GM23248 (cell line): ENCODE measurements at regions not wholly inside any gene's neighbourhood (a gene's known extent, or its start where the extent isn't known, plus 50 kb on each side); places are given as distances from the start of the nearest gene placed in this dataset.

ENCODE experiments used
- DNase-seq: peaks from one replicate; pipeline ENCODE4 v3.0.0-alpha.2; 2015
- H2AFZ ChIP-seq: fragments of 200-600 bp; sonication (generic); 2 replicates; pipeline ENCODE4 v1.6.1; 2016; ENCODE audit warnings: antibody characterized with exemption
- H3F3A ChIP-seq: fragments of 200-600 bp; sonication (generic); 2 replicates; pipeline ENCODE4 v1.6.1; 2016; ENCODE audit warnings: mild to moderate bottlenecking, antibody characterized with exemption, mixed run types; ENCODE audit not compliant: insufficient read depth
- H3K27ac ChIP-seq: fragments of 200-600 bp; sonication (generic); 2 replicates; pipeline ENCODE4 v1.5.1; 2016; ENCODE audit warnings: mild to moderate bottlenecking
- H3K27me3 ChIP-seq: fragments of 200-600 bp; sonication (generic); replicated peaks from 2 replicates; pipeline ENCODE4 v1.6.1; 2016; ENCODE audit warnings: mild to moderate bottlenecking; ENCODE audit not compliant: insufficient read depth
- H3K36me3 ChIP-seq: fragments of 200-600 bp; sonication (generic); 2 replicates; pipeline ENCODE4 v1.6.1; 2016; ENCODE audit warnings: low read depth, mild to moderate bottlenecking
- H3K4me1 ChIP-seq: fragments of 200-600 bp; sonication (generic); 2 replicates; pipeline ENCODE4 v1.6.1; 2016; ENCODE audit warnings: mild to moderate bottlenecking; ENCODE audit not compliant: insufficient read depth
- H3K4me2 ChIP-seq: fragments of 200-600 bp; sonication (generic); one replicate; pipeline ENCODE4 v1.6.1; 2016; ENCODE audit warnings: mild to moderate bottlenecking; ENCODE audit not compliant: unreplicated experiment
- H3K4me3 ChIP-seq: fragments of 200-600 bp; sonication (generic); 2 replicates; pipeline ENCODE4 v1.5.1; 2016; ENCODE audit warnings: mild to moderate bottlenecking
- H3K79me2 ChIP-seq: fragments of 200-600 bp; sonication (generic); 2 replicates; pipeline ENCODE4 v1.6.1; 2016; ENCODE audit warnings: mild to moderate bottlenecking; ENCODE audit not compliant: insufficient read depth
- H3K9ac ChIP-seq: fragments of 200-600 bp; sonication (generic); 2 replicates; pipeline ENCODE4 v1.6.1; 2016; ENCODE audit warnings: mild to moderate bottlenecking
- H3K9me2 ChIP-seq: fragments of 200-600 bp; sonication (generic); 2 replicates; pipeline ENCODE4 v1.6.1; 2016; ENCODE audit warnings: mixed run types, mild to moderate bottlenecking, moderate library complexity; ENCODE audit not compliant: insufficient read depth
- H3K9me3 ChIP-seq: fragments of 200-600 bp; sonication (generic); one replicate; pipeline ENCODE4 v1.6.1; 2017; ENCODE audit warnings: low read depth
- H4K20me1 ChIP-seq: fragments of 200-600 bp; sonication (generic); 2 replicates; pipeline ENCODE4 v1.6.0; 2016; ENCODE audit not compliant: insufficient read depth
- EZH2 ChIP-seq: fragments of 200-600 bp; sonication (generic); IDR thresholded peaks from 2 replicates; pipeline ENCODE4 v1.6.1; 2018; ENCODE audit warnings: antibody characterized with exemption, mild to moderate bottlenecking; ENCODE audit not compliant: insufficient read depth, poor library complexity, severe bottlenecking
- EZH2phosphoT487 ChIP-seq: fragments of 200-600 bp; sonication (generic); IDR thresholded peaks from 2 replicates; pipeline ENCODE4 v1.6.1; 2018; ENCODE audit warnings: antibody characterized with exemption, moderate library complexity, mild to moderate bottlenecking, low read depth; ENCODE audit not compliant: insufficient read depth
- WGBS, 2 experiments: methylation state at CpG; one replicate each; pipeline ENCODE4 v1.1.6; 2015 to 2017; ENCODE audit warnings: low lambda C conversion rate in 2 of 2, low coverage in 1 of 2; ENCODE audit errors: missing lambda C conversion rate in 2 of 2; 5-methylcytosine and 5-hydroxymethylcytosine counted together
- in situ Hi-C: fragments of 300-500 bp; cut with MboI; formaldehyde crosslinking; loops from 2 replicates; pipeline ENCODE4 v1.15.0; 2020

GRCh38 chr4:58209001-58209400, 1098.8 kb upstream of the IGFBP7 start:
- 15 to 17% methylated on average over 2 of the region's 2 CpGs for WGBS, 2 experiments
- Histone ChIP-seq H3K4me3 (no peak overlapping the region), H3F3A (no peaks in the 10 kb centered on the region), H3K79me2 (no peaks in the 10 kb centered on the region), H3K36me3 (no peaks in the 10 kb centered on the region), H3K9me3 (peaks cover 2% of the 10 kb centered on the region), H3K4me1 (no peaks in the 10 kb centered on the region), H3K4me2 (no peak overlapping the region), H3K27me3 (no peaks in the 10 kb centered on the region), H3K9ac (no peak overlapping the region), H2AFZ (no peak overlapping the region), H3K27ac (no peak overlapping the region), H4K20me1 (no peaks in the 10 kb centered on the region), H3K9me2 (no peaks in the 10 kb centered on the region)
- no peak for DNase-seq
- no peak for TF ChIP-seq EZH2phosphoT487
- TF ChIP-seq EZH2: no peak
- in situ Hi-C loops: no loop called here

- no peak for DNase-seq
- no peaks in the 10 kb centered on the region for H3K9me2 ChIP-seq
- H3K9ac ChIP-seq: no peak overlapping the region
- no peak overlapping the region for H3K4me2 ChIP-seq
- no peaks in the 10 kb centered on the region for H3K36me3 ChIP-seq
- no peaks in the 10 kb centered on the region for H3K27me3 ChIP-seq
- H3K4me1 ChIP-seq: no peaks in the 10 kb centered on the region
- WGBS, 2 experiments: 4 to 9% methylated on average over 3 of the region's 3 CpGs
- no peaks in the 10 kb centered on the region for H3F3A ChIP-seq
- TF ChIP-seq EZH2phosphoT487 (no peak), EZH2 (no peak)
- in situ Hi-C loops: no loop called here
- no peak overlapping the region for H3K4me3 ChIP-seq
- H2AFZ ChIP-seq: no peak overlapping the region
- no peaks in the 10 kb centered on the region for H3K79me2 ChIP-seq
- H4K20me1 ChIP-seq: no peaks in the 10 kb centered on the region
- H3K27ac ChIP-seq: no peak overlapping the region
- peaks cover 3% of the 10 kb centered on the region for H3K9me3 ChIP-seq
These were observed 1095.5 kb upstream of the IGFBP7 start for GRCh38 chr4:58205446-58206235.

- Histone ChIP-seq H3F3A (no peaks in the 10 kb centered on the region), H4K20me1 (no peaks in the 10 kb centered on the region), H3K4me2 (no peak overlapping the region), H3K27ac (no peak overlapping the region), H3K9ac (no peak overlapping the region), H2AFZ (no peak overlapping the region), H3K79me2 (no peaks in the 10 kb centered on the region), H3K4me1 (no peaks in the 10 kb centered on the region), H3K9me2 (no peaks in the 10 kb centered on the region), H3K4me3 (no peak overlapping the region), H3K9me3 (no peaks in the 10 kb centered on the region), H3K36me3 (no peaks in the 10 kb centered on the region), H3K27me3 (no peaks in the 10 kb centered on the region)
- DNase-seq: no peak
- TF ChIP-seq EZH2 (no peak), EZH2phosphoT487 (no peak)
- in situ Hi-C loops: no loop called here
- WGBS, 2 experiments: 11 to 20% methylated on average over 2 of the region's 2 CpGs
These were observed 1082.0 kb upstream of the IGFBP7 start for GRCh38 chr4:58192217-58192616.

GRCh38 chr4:58191109-58191508, 1080.9 kb upstream of the IGFBP7 start:
- in situ Hi-C loops: no loop called here
- WGBS, 2 experiments: 19 to 20% methylated on average over 5 of the region's 5 CpGs
- no peak overlapping the region for H2AFZ ChIP-seq
- H3K4me2 ChIP-seq: no peak overlapping the region
- no peaks in the 10 kb centered on the region for H3K4me1 ChIP-seq
- H3K9me2 ChIP-seq: no peaks in the 10 kb centered on the region
- H3K36me3 ChIP-seq: no peaks in the 10 kb centered on the region
- H3K9me3 ChIP-seq: no peaks in the 10 kb centered on the region
- H3K4me3 ChIP-seq: no peak overlapping the region
- H4K20me1 ChIP-seq: no peaks in the 10 kb centered on the region
- TF ChIP-seq EZH2phosphoT487: no peak
- TF ChIP-seq EZH2: no peak
- no peak overlapping the region for H3K9ac ChIP-seq
- H3F3A ChIP-seq: no peaks in the 10 kb centered on the region
- no peaks in the 10 kb centered on the region for H3K79me2 ChIP-seq
- H3K27ac ChIP-seq: no peak overlapping the region
- no peaks in the 10 kb centered on the region for H3K27me3 ChIP-seq
- DNase-seq: no peak

- no peak overlapping the region for H2AFZ ChIP-seq
- no peak overlapping the region for H3K4me2 ChIP-seq
- no peak for TF ChIP-seq EZH2phosphoT487
- in situ Hi-C loops: no loop called here
- H3K79me2 ChIP-seq: no peaks in the 10 kb centered on the region
- no peaks in the 10 kb centered on the region for H3K36me3 ChIP-seq
- 18% methylated on average over 4 of the region's 4 CpGs for WGBS, 2 experiments
- no peaks in the 10 kb centered on the region for H3F3A ChIP-seq
- no peaks in the 10 kb centered on the region for H3K9me3 ChIP-seq
- no peak overlapping the region for H3K27ac ChIP-seq
- no peak for DNase-seq
- no peaks in the 10 kb centered on the region for H3K4me1 ChIP-seq
- H3K9ac ChIP-seq: no peak overlapping the region
- H3K4me3 ChIP-seq: no peak overlapping the region
- no peaks in the 10 kb centered on the region for H3K9me2 ChIP-seq
- H4K20me1 ChIP-seq: no peaks in the 10 kb centered on the region
- no peaks in the 10 kb centered on the region for H3K27me3 ChIP-seq
These were observed 1078.1 kb upstream of the IGFBP7 start for GRCh38 chr4:58188316-58188715.
